ENCODE measurements at regions not wholly inside any gene's neighbourhood (a gene's known extent, or its start where the extent isn't known, plus 50 kb on each side); places are given as distances from the start of the nearest gene placed in this dataset.

DNA sequence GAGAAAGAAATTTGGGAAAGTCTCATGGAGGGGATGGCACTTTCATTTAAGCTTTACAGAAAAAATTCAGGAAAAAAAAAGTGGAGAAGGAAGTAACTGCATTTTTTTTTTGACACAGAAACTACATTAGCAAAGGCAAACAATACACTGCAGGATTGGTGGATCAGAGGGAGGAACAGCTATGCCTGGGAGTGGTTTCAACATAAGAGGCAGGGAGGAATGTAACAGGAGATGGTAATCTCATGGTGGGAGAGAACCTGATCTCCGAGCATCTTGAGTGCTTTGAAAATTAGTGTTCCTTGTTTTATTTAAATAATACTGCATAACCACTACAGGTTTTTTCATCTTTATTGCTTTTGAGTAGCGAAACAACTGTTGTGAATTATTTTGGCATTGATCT lies 249.4 kb downstream of the FAM170A start:
- TF ChIP-seq, protein P1, sequence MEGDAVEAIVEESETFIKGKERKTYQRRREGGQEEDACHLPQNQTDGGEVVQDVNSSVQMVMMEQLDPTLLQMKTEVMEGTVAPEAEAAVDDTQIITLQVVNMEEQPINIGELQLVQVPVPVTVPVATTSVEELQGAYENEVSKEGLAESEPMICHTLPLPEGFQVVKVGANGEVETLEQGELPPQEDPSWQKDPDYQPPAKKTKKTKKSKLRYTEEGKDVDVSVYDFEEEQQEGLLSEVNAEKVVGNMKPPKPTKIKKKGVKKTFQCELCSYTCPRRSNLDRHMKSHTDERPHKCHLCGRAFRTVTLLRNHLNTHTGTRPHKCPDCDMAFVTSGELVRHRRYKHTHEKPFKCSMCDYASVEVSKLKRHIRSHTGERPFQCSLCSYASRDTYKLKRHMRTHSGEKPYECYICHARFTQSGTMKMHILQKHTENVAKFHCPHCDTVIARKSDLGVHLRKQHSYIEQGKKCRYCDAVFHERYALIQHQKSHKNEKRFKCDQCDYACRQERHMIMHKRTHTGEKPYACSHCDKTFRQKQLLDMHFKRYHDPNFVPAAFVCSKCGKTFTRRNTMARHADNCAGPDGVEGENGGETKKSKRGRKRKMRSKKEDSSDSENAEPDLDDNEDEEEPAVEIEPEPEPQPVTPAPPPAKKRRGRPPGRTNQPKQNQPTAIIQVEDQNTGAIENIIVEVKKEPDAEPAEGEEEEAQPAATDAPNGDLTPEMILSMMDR (IDR thresholded peaks at IDR 0.05; ENCODE audit: low read depth, low read length) = no peak
- TF ChIP-seq POLR2A (IDR thresholded peaks at IDR 0.05; ENCODE audit: extremely low read depth, insufficient read length) (no peak), MYC (IDR thresholded peaks at IDR 0.05; ENCODE audit: low read depth, low read length) (no peak)
- TF ChIP-seq, protein P2, sequence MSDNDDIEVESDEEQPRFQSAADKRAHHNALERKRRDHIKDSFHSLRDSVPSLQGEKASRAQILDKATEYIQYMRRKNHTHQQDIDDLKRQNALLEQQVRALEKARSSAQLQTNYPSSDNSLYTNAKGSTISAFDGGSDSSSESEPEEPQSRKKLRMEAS (IDR thresholded peaks at IDR 0.05; ENCODE audit: low read depth, low read length) = no peak
- no peak overlapping the region for H3K4me3 ChIP-seq (ENCODE audit: low read depth, low read length)
- no peak for DNase-seq (ENCODE audit: low read depth)

DNA sequence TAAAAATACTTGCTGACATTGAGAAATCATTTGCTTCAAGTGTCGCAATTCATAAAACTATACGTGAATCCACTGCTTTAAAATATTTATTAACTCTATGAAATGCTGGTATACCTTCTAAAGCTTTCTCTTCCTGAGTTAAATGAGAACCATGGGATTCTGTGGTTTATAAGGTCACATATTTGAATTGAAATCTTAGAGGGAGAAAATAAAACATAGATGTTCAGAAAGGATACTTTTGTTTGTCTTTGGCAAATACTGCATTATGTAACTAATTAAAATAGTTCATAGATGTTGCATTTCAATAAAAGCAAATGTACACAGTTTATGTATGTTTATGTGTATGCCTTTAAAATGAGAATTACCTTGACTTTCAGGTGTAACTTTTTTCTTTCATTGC lies 250.1 kb downstream of the FAM170A start:
- TF ChIP-seq, protein P1 (IDR thresholded peaks at IDR 0.05; ENCODE audit: low read depth, low read length) = no peak
- TF ChIP-seq POLR2A (IDR thresholded peaks at IDR 0.05; ENCODE audit: extremely low read depth, insufficient read length) = no peak
- no peak for TF ChIP-seq MYC (IDR thresholded peaks at IDR 0.05; ENCODE audit: low read depth, low read length)
- TF ChIP-seq, protein P2 (IDR thresholded peaks at IDR 0.05; ENCODE audit: low read depth, low read length) = no peak
- DNase-seq (ENCODE audit: low read depth) = no peak
- no peak overlapping the region for H3K4me3 ChIP-seq (ENCODE audit: low read depth, low read length)

DNA sequence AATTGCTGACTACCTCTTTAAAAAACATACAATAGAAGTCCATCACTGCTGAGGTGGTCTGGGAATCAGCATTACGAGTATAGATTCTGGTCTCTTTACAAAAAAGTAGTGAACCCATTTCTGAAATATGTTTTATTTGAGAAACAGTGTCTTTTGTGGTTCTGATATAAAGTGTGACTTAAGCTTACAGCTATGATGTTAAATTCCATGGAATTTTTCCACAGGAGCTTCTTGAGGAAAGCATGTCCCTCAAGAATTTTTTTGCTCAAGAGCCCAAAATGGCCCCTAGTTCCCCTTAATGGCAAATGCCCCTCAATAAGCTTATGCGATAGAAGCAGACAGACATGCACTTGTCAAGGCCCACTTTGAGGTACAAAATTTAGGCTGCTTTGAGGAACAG lies 265.7 kb downstream of the FAM170A start:
- no peak for DNase-seq (ENCODE audit: low read depth)
- H3K4me3 ChIP-seq (ENCODE audit: low read depth, low read length) = no peak overlapping the region
- TF ChIP-seq, protein P2 (IDR thresholded peaks at IDR 0.05; ENCODE audit: low read depth, low read length) = no peak
- no peak for TF ChIP-seq POLR2A (IDR thresholded peaks at IDR 0.05; ENCODE audit: extremely low read depth, insufficient read length)
- no peak for TF ChIP-seq MYC (IDR thresholded peaks at IDR 0.05; ENCODE audit: low read depth, low read length)
- TF ChIP-seq, protein P1 (IDR thresholded peaks at IDR 0.05; ENCODE audit: low read depth, low read length) = no peak

DNA sequence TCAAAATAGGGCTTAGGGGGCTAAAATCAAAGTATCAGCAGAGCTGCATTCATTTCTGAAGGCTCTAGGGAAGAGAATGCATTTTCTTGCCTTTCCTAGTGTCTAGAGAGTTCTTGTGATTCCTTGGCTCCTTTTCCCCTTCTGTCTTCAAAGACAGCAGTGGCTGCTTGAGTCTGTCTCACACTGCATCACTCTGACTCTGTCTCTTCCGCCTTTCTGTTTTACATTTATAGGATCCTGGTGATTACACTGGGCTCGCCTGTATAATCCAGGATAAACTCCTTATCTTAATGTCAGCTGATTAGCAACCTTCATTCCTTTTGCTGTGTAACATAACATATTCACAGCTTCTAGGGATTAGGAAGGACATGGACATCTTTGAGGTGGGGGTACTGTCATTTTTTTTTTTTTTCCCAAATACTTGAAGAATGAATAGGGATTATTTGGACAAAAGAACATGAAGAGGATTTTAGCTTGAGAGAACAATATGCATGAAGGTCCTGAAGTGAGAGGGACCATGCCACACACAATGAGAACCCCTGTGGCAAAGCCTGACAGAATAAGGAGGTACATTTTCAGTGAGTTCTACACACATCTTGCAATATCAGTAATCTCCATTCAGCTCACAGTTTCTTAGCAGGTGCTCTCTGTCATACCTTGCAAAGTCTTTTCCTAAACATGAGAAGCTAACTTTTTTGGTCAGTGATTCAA lies 267.6 kb downstream of the FAM170A start:
- TF ChIP-seq, protein P2 (IDR thresholded peaks at IDR 0.05; ENCODE audit: low read depth, low read length) = no peak
- TF ChIP-seq, protein P1 (IDR thresholded peaks at IDR 0.05; ENCODE audit: low read depth, low read length) = no peak
- TF ChIP-seq POLR2A (IDR thresholded peaks at IDR 0.05; ENCODE audit: extremely low read depth, insufficient read length) (no peak), MYC (IDR thresholded peaks at IDR 0.05; ENCODE audit: low read depth, low read length) (no peak)
- H3K4me3 ChIP-seq (ENCODE audit: low read depth, low read length) = no peak overlapping the region
- DNase-seq (ENCODE audit: low read depth) = no peak

DNA sequence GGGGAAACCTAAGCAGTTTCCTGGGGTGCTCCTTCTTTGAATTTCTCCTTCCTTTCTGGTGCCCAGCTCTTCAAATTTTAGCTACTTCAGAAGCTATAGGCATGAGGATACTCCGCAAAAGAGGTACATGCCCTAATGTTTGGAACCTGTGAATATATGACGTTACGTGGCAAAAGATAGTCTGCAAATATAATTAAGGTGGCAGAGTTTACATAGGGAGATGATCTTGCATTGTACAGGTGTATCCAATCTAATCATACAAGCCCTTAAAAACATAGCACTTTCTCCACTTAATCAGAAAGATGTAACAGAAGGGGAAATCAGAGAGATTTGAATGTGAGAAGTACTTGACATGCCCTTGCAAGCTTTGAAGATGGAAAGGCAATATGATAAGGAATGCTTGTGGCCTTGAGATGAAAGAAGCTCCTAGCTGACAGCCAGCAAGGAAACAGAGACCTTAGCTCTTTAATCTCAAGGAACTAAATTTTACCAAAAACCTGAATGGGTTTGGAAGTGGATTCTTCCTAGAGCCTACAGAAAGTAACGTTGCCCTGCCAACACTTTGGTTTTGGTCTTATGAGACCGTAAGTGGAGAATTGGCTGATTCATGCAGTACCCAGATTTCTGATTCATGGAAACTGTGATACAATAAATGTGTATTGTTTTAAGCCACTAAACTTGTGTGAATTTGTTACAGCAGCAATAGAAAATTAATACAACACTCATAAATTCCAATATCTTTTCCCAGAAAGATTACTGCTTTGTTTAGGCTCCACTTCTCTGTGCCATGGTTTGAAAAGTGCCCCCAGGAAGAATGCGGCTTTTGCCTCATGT lies 268.4 kb downstream of the FAM170A start:
- H3K4me3 ChIP-seq (ENCODE audit: low read depth, low read length) = no peak overlapping the region
- no peak for DNase-seq (ENCODE audit: low read depth)
- TF ChIP-seq, protein P2 (IDR thresholded peaks at IDR 0.05; ENCODE audit: low read depth, low read length) = no peak
- TF ChIP-seq, protein P1 (IDR thresholded peaks at IDR 0.05; ENCODE audit: low read depth, low read length) = no peak
- TF ChIP-seq MYC (IDR thresholded peaks at IDR 0.05; ENCODE audit: low read depth, low read length) = no peak
- TF ChIP-seq POLR2A (IDR thresholded peaks at IDR 0.05; ENCODE audit: extremely low read depth, insufficient read length) = no peak

All from NB4 (cell line).